Stimulated activated naive CD4-positive, alpha-beta T cell treated with Interleukin-2 at 50 U/mL for 16 hours (primary cell): ENCODE measurements at regions not wholly inside any gene's neighbourhood (a gene's known extent, or its start where the extent isn't known, plus 50 kb on each side); places are given as distances from the start of the nearest gene placed in this dataset.
"Not testable (repeated sequence)": the region's sequence is repeated elsewhere in the genome, so short reads cannot be mapped to it uniquely, and the experiment has no call there.

Experiments used
- DNase-seq: peaks from one replicate; lab custom pipeline; 2025; lab: John Stamatoyannopoulos, UW

DNA sequence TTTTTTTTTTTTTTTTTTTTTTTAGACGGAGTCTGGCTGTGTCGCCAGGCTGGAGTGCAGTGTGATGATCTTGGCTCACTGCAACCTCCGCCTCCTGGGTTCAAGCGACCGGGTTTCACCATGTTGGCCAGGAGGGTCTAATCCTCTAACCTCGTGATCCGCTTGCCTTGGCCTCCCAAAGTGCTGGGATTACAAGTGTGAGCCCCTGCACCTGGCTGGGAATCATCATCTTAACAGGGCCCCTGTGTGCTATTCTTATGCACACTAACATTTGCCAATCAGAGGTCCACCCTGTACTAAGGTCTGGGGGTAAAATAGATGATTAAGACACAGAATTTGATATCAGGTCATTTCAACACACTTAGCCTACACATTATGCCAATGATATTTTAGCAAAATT is 278.7 kb upstream of the CHRM3 start:
- DNase-seq = no peak

DNA sequence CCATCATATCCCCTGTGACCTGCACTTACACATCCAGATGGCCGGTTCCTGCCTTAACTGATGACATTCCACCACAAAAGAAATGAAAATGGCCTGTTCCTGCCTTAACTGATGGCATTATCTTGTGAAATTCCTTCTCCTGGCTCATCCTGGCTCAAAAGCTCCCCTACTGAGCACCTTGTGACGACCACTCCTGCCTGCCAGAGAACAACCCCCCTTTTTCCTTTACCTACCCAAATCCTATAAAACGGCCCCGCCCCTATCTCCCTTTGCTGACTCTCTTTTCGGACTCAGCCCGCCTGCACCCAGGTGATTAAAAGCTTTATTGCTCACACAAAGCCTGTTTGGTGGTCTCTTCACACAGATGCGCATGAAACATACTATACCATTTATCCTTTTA is 279.7 kb upstream of the CHRM3 start:
- DNase-seq = not testable (repeated sequence)

DNA sequence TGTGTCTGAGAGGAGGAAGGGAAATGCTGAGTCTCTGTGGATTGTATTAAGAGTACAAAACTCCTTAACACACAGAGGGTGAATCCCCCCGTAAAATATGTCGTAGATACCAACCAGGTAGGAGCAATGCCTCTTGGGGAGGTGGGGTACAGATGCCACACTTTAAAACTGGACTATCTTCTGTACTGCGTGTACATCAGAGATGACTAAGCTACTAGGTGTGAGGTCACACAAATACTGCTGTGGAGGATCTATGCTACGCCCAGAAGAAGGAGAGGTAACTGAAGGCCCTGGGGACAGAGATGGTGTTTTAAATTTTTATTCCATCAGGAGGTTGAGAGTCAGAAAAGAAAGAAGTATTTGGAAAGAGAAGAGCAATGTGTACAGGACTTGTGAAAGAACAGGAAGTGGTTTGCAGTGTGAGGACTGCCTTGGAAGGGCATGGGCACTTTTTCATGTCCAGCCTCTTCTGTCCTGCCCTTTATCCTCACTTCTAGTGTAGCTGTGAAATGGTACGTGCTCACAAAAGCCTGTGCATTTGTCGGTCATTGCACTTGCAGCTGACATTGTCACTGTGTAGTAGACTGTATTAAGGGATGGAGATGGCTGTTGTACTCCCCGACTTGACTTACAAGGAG is 287.8 kb upstream of the CHRM3 start:
- DNase-seq = no peak

DNA sequence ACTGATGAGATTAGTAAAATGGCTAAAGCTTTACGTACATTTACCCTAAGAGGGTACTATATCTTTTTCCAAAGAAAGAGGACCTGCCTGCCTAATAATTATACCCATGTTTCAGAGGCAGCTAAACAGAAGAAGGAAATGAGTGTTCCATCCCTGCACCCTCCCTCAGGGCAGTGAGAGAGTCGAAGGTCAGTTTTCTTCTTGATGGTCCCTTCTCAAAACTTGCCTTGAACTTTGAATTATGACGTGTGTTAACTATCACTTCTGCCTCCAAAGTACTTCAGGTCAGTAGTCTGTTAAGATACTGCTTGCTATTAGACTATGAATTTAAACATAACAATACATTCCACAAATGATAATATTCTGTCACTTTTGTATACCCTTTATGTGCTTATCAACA is 294.8 kb upstream of the CHRM3 start:
- DNase-seq = no peak

DNA sequence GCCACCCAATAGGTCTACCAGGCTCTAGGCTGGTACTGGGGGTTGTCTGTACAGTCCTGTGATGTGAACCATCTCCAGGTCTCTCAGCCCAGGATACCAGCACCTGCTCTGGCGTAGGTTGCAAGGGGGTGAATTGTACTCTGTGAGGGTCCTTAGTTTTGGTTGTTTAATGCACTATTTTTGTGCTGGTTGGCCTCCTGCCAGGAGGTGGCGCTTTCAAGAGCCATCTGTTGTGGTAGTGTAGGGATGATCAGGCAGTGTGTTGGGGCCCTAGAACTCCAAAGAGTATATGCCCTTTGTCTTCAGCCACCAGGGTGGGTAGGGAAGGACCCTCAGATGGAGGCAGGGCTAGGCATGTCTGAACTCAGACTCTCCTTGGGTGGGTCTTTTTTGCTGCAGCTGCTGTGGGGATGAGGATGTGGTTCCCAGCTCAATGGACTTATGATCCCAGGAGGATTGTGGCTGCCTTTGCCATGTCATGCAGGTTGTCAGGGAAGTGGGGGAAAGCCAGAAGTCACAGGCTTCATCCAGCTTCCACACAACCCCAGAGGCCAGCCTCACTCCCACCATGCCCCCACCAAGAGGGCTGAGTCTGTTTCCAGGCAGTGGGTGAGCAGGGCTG is 301.8 kb upstream of the CHRM3 start:
- DNase-seq = no peak

DNA sequence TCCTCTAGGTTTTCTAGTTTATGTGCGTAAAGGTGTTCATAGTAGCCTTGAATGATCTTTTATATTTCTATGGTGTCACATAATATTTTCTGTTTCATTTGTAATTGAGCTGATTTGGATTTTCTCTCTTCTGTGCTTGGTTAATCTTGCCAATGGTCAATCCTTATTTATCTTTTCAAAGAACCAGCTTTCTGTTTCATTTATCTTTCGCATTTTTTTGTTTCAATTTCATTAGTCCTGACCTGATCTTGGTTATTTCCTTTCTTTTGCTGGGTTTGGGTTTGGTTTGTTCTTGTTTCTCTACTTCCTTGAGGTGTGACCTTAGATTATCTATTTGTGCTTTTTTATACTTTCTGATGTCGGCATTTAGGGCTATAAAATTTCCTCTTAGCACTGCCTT is 304.4 kb upstream of the CHRM3 start:
- not testable (repeated sequence) for DNase-seq

DNA sequence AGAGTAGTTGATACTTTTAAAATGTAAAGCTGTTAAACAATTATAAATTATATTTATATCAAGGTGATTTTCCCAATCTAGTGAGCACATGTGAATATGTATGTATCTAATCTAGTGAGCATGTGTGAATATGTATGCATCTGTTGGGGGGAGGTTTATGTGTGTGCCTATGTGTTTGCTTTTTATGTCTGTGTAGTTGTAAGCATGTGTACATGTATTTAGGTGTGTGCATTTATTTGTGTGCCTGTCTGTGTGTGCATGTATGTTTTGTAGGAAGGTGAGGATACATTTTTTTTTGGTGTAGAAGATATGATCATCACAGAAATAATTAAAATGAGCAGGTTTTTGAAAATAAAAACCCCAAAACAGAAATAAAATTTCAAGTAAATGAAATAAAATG is 318.9 kb upstream of the CHRM3 start:
- DNase-seq = no peak

DNA sequence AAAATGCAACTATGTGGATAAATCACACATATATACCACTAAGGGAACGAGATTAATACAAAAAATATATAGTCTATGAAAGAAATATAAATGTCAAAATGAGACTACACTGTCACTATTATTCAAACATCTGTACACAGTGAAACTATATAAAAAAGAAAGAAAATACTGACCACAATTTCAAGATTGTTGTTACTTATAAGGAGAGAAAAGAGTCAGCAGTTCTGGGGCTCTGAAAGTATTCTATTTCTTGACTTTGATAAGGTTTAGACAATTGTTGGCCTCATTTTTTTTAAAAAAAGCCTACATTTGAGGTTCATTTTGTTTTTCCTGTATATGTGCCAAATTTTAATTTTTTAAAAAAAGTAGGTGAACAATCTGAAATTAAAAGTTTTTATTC is 319.3 kb upstream of the CHRM3 start:
- no peak for DNase-seq

DNA sequence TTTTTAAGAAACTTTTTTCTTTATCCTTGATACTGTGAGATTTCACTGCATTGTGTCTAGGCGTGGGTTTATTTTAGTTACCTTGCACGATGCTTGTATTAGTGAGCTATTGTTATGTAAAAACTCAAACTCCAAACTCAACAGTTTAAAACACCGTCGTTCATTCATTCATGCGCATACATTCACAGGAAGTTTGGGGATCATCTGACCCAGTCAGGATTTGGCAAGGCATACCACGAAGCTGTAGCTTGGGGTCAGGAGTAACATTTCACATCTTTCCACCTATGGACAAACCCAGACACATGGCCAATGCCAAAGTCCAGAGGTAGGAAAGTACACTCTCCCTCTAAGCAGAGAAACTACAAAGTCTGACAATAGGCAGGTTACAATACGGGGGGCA is 324.6 kb upstream of the CHRM3 start:
- DNase-seq = no peak

DNA sequence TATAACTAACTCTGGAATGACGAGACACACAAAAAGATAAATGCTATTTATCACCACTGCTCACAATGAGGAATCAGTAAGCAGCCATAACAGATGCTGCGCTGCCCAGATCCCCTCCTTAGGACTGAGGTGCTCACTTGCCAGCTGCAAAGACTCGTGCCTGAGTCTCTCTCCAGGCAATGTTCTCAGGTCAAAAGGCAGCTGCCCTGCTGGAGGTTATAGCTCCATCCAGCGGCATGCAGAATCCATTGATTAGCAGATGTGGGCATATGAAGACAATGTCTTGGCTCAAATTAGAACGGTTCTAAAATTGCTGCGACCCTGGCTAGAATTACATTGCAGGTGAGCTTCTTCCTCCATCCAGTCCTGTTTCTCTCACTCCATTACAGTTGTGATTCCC is 328.2 kb upstream of the CHRM3 start:
- DNase-seq = no peak

DNA sequence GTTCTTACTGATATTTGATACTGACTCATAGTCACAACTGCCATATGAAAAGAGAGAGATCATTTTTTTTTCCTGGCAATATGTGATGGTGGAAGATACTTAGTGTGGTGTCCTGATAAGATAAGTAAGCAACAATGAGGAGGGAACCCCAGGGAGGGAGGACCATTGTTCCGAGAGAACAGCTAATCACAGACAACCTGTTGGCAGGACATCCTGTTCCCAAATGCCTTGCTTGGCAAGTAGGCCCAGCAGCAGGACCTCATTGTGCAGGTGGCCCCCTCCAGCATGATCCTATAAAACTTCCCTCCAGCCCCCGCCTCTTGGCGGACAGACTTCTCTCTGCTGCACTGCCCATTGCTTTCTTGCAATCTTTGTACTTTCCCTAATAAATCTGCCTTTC is 329.4 kb upstream of the CHRM3 start:
- no peak for DNase-seq

DNA sequence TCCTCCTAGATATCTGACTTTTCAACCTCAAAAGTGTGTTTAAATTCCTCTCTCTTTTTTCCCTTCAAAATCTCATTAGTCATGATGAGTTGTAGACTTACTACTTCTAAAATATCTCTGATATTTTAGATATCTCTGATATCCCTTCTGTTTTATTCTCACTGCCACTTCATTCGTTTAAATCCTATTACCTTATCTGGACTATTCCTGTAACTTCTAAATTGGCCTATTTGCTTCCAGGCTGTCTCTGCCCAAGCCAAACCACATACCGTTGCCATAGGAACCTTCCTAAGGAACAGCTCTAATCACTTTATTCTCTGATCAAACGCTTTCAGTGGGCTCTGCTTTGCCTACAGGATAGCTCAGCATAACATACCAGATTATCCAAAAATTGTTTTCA is 333.1 kb upstream of the CHRM3 start:
- DNase-seq = no peak

DNA sequence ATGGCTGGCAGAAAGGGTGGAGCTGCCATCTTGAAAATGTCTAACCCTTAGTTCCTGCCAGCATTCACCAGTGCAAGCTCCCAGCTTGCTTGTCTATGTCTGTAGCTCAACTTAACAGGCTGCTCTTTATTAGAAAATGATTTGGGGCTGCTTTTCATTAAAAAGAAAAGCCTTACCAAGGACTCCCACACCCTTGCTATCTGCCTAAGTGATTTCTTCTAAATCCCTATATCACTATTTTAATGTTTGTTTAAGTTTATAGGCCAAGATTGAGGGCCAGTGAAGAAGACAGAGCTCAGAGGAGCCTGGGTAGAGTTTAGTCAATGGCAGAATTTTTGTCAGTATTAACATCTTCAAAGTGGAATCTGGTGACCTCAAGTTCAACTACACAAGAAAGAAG is 336.8 kb upstream of the CHRM3 start:
- DNase-seq = no peak

DNA sequence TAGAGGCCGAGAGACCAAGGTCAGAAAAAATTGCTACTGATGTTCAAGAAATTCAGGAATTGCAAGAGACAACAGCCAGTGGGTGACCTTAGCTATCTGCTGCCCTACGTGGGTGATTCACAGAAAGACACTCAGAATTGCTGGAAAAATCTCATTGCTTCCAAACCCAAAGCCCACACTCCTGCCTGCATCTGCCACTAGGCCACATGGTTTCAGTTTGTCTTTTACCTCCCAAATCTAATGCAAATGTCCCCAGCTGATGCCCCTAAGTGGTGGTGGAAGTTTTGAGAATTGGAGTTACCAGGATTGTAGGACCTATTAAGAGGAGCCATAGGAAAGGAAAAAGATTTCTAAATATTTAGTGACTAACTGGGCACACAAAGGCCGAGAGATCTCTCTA is 341.5 kb upstream of the CHRM3 start:
- no peak for DNase-seq

DNA sequence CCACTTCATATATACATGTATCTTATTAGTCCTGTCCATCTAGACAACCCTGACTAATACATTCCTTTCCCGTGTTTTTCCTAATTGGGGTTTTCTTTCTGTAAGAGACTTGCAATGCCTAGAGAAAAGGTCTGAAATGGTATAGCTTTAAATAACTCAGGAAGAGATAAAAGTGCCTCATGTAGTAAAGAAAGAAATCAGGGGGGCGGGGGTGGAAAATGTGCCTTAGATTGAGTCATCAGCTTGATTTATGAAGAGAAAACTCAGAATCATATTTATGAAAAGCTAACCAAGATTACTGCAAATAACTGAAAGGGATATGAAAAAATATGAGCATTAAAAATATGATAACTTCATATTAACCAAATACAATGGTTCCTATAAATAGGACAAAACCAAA is 345.8 kb upstream of the CHRM3 start:
- no peak for DNase-seq

DNA sequence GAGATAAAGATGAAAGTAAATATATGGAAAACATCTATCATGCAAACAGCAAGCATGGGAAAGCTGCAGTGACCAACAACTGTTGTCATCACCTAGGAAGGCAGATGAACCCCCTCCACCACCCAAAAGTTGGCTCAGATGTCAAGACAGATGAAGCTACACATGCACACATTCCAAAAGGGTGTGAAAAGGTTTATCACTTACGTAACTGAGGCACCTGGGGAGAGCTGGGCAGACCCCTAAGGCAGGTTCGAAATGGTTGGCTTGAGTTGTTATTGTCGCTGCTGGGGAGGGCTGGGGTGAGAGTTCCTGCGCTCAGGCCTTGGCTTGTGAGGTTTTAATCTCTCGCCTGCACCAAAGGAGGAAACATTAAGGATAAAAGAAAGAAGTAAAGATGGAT is 355.1 kb upstream of the CHRM3 start:
- no peak for DNase-seq

DNA sequence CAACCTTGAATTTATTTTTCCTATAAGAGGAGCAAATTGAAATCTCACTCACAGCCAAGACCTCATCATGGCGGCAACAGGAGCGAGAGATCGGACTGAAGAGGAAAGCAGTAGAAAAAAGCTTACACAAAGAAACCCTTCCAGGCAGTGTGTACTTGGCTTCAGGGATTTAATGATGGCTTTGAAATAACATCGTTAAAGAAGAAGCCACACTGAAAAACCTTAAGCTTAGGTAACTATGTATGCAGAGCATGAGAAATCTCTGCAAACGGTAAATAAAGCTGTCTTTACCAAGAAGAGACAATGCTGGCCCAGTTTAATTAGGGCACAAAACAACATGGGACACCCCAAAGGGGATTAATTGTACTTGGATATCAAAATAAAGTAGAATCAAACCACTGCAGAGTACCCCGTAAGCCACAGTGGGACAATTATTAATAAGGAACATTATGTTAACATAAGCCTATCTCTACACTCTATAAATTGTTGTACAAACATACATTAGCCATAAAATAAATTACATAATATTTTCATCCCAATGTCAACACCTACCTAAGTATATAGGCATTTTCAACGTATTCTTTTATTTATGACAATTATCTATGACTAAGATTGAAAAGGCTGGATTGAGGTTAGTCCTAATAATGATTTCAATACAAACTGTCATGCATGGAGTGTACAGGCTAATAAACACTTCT is 360.2 kb upstream of the CHRM3 start:
- no peak for DNase-seq

DNA sequence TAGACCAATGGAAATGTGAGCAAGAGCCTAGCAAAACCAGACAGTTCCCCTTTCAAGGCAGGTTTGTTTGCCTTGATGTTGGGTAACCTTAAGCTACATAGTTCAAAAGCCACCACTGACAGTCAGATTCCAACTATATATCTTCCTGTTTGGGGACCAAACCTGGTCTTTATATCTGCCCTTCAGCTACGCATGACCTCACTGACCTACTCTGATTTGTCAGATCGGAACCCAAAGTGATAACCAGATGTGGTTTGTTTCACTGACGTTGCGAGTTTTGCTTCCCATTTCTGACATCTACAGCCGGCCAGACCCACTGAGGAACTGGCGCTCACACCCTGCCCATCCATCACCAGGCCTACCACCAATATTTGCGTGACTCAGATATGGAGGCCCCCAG is 361.1 kb upstream of the CHRM3 start:
- DNase-seq = no peak

DNA sequence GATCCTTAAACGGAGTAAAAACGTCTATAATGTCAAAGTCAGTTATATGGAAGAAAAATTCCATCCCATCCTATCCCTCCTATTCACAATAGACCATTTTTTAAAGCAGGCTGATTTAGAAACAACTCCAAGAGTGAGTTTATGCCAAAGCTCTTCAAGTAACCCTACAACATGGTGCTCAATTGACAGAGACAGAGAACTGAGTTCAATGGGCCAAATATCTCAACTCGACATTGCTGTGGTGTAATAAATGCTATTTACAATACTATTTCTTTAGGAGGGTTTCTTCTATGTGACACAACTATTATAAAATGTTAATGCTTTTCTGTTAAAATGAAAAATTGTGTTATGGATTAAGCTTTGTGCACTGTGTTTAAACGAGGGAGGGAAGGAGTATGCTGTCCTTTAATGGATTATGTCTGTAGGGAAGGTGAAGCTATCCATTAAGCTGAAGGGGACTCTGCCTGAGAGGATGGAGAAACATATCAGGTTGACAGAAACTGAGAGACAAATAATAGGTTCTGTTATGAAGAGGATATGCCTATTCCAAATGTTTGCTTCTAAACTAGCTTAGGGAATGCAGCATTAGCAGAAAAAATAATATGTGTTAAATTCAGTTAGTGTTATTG is 362.5 kb upstream of the CHRM3 start:
- no peak for DNase-seq

DNA sequence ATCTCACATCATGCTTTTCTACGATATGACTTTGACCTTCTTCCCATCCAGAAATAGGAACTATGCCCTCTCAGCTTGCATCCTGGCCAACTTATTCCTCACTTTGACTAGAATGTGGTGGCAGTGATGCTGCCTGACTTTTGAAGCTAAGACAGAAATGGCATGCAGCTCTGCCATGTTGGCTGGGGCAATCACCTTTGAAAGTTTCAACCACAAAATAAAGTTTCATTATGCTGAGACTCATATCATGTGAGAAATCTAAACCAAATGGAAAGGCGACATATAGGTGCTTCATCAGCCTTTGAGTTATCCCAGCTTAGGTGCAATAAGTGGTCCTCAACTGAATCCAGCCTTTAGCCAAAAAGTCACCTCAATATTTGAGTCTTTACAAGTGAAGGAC is 370.0 kb upstream of the CHRM3 start:
- no peak for DNase-seq

DNA sequence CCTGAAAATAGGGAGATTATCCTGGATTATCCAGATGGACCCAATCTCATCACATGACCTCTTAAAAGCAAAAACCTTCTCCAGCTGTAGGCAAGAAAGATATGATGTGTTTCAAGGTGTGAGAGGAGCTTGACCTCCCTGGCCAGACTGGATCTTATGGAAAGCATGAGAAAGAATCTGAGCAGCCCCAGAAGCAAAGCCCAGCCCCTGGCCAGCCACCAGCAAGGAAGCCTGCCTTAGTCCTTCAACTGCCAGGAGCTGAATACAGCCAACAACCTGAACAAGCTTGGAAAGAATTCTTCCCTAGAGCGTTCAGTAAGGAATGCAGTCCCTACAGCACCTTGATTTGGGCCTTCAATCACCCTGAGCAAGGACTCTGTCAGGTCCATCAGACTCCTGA is 375.0 kb upstream of the CHRM3 start:
- DNase-seq = no peak

DNA sequence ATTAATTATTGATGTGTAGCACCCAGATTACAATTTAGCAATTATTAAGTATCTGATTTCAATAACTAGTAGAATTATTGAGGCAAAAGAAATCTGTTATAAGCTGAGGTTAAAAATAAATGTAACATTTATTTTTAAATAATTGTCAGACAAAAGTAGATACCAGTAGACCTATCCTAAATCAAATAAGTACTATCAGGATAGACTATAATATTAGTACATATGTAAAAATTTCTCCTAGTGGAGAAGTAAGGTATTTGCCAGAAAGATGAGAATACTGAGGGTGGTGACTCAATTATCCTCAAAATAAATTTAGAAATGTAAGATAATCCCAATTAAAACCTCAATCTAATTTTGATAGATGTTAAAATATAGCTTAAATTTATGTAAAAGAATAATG is 377.8 kb upstream of the CHRM3 start:
- no peak for DNase-seq

DNA sequence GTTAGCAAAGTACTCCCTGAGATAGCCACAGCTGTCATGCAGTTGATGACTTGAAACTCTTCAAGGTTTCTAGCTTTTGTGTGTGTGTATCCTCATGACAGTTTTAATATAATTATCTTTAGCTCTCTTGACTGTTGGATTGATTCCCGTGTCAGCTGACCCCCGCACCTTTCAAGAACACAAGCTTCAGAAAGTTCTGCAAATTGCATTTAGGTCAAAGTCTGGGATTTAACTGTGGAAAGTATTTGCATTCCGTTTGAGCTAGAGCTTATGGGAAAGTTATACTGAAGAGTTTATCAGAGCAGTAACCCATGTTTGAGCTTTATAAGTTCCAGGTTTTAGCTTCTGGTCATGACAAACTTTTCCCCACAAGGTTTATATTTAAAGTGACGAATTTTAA is 380.1 kb upstream of the CHRM3 start:
- DNase-seq = no peak
